Caco-2 (cell line): ENCODE measurements at regions not wholly inside any gene's neighbourhood (a gene's known extent, or its start where the extent isn't known, plus 50 kb on each side); places are given as distances from the start of the nearest gene placed in this dataset.

Source experiments
- BruUV-seq: library from RNA; stranded (reverse); fragments of 400-500 nt; replicated peaks from 2 replicates; lab custom pipeline; 2021; lab: Mats Ljungman, UMichigan
- CTCF ChIA-PET: fragments of 300-600 bp; sonication (Branson Sonifier 250); formaldehyde crosslinking; loops from one replicate; lab custom pipeline; 2022; ENCODE audit warnings: antibody characterized with exemption; lab: Charles Lee
- POLR2A ChIA-PET: fragments of 300-600 bp; sonication (Branson Sonifier 250); formaldehyde crosslinking; loops from one replicate; lab custom pipeline; 2022; ENCODE audit warnings: antibody characterized with exemption; lab: Charles Lee
- DNase-seq, 2 experiments: peaks; one replicate each; pipeline versions ENCODE4 v3.0.0 to v3.0.0-alpha.2; 2020 to 2022
- H3K27me3 ChIP-seq: replicated peaks from 2 replicates; pipeline ENCODE4 v1.6.0; 2011; ENCODE audit warnings: low read length; ENCODE audit not compliant: control insufficient read depth, insufficient read depth
- H3K36me3 ChIP-seq: 2 replicates; pipeline ENCODE4 v1.5.1; 2011; ENCODE audit warnings: low read length; ENCODE audit not compliant: control insufficient read depth, insufficient read depth
- H3K4me1 ChIP-seq: fragments of 250-450 bp; sonication (Bioruptor Pico); 2 replicates; pipeline ENCODE4 v1.5.1; 2020; ENCODE audit warnings: mild to moderate bottlenecking
- H3K4me3 ChIP-seq: 2 replicates; pipeline ENCODE4 v1.5.1; 2011; ENCODE audit warnings: low read depth, mild to moderate bottlenecking, control low read depth, low read length
- H3K9me3 ChIP-seq: fragments of 250-450 bp; sonication (Bioruptor Pico); 2 replicates; pipeline ENCODE4 v1.5.1; 2020; ENCODE audit warnings: mild to moderate bottlenecking, moderate library complexity
- H3K27ac Mint-ChIP-seq: one replicate; pipeline ENCODE4 v1.8.0; 2022; ENCODE audit warnings: mixed read lengths; ENCODE audit not compliant: unreplicated experiment
- H3K27me3 Mint-ChIP-seq: one replicate; pipeline ENCODE4 v1.8.0; 2022; ENCODE audit warnings: mixed read lengths; ENCODE audit not compliant: insufficient read depth, unreplicated experiment
- H3K36me3 Mint-ChIP-seq: one replicate; pipeline ENCODE4 v1.8.0; 2022; ENCODE audit warnings: mild to moderate bottlenecking, mixed read lengths; ENCODE audit not compliant: insufficient read depth, unreplicated experiment
- H3K4me1 Mint-ChIP-seq: one replicate; pipeline ENCODE4 v1.8.0; 2022; ENCODE audit warnings: low read depth, mixed read lengths; ENCODE audit not compliant: unreplicated experiment
- H3K4me3 Mint-ChIP-seq: one replicate; pipeline ENCODE4 v1.8.0; 2022; ENCODE audit warnings: mild to moderate bottlenecking, moderate library complexity, mixed read lengths; ENCODE audit not compliant: unreplicated experiment
- H3K9me3 Mint-ChIP-seq: one replicate; pipeline ENCODE4 v1.8.0; 2022; ENCODE audit warnings: mixed read lengths; ENCODE audit not compliant: unreplicated experiment
- CTCF ChIP-seq, 2 experiments: fragments of 200-600 bp in 1 of 2; IDR thresholded peaks; 1 replicate in 1 of 2; 2 replicates in 1 of 2; pipeline versions ENCODE4 v1.5.1 to v1.8.0; 2011 to 2022; ENCODE audit warnings: antibody characterized with exemption in 1 of 2, control low read depth in 1 of 2, inconsistent platforms in 1 of 2, low read depth in 1 of 2, low read length in 1 of 2, mild to moderate bottlenecking in 1 of 2, moderate library complexity in 1 of 2; ENCODE audit not compliant: insufficient read depth in 1 of 2, severe bottlenecking in 1 of 2, unreplicated experiment in 1 of 2
- intact Hi-C: fragments of 100-400 bp; cut with micrococcal nuclease; formaldehyde crosslinking; loops from one replicate; pipeline ENCODE4 v1.10.0; 2022; ENCODE audit not compliant: unreplicated experiment

GRCh38 chr1:57638239-57638638 is 214.4 kb upstream of the DAB1 start:
- BruUV-seq = no TSS peak
- intact Hi-C loops = no loop called here
- ChIA-PET CTCF (no interaction called here), POLR2A (no interaction called here)
- no peaks in the 10 kb centered on the region for H3K4me1 ChIP-seq
- Mint-ChIP-seq H3K27me3 (peaks cover 17% of the 10 kb centered on the region), H3K4me1 (no peaks in the 10 kb centered on the region), H3K4me3 (no peak overlapping the region), H3K27ac (no peak overlapping the region), H3K9me3 (no peaks in the 10 kb centered on the region), H3K36me3 (no peaks in the 10 kb centered on the region)
- H3K36me3 ChIP-seq = no peaks in the 10 kb centered on the region
- TF ChIP-seq CTCF (IDR thresholded peaks at IDR 0.05; ENCODE audit: insufficient read depth in 1 of 2, low read depth in 1 of 2, low read length in 1 of 2, severe bottlenecking in 1 of 2, unreplicated experiment in 1 of 2) = no peak
- H3K9me3 ChIP-seq = no peaks in the 10 kb centered on the region
- no peak overlapping the region for H3K4me3 ChIP-seq
- no peak for DNase-seq
- H3K27me3 ChIP-seq = no peaks in the 10 kb centered on the region

- peaks cover 21% of the 10 kb centered on the region for H3K27me3 Mint-ChIP-seq
- intact Hi-C loops = no loop called here
- TF ChIP-seq CTCF (IDR thresholded peaks at IDR 0.05; ENCODE audit: insufficient read depth in 1 of 2, low read depth in 1 of 2, low read length in 1 of 2, severe bottlenecking in 1 of 2, unreplicated experiment in 1 of 2) = no peak
- H3K27me3 ChIP-seq = no peaks in the 10 kb centered on the region
- no peak overlapping the region for H3K4me3 Mint-ChIP-seq
- no peak overlapping the region for H3K4me3 ChIP-seq
- BruUV-seq = no TSS peak
- DNase-seq = no peak
- POLR2A ChIA-PET = no interaction called here
- no peaks in the 10 kb centered on the region for H3K4me1 ChIP-seq
- H3K36me3 ChIP-seq = no peaks in the 10 kb centered on the region
- no peaks in the 10 kb centered on the region for H3K9me3 ChIP-seq
- no peaks in the 10 kb centered on the region for H3K4me1 Mint-ChIP-seq
- H3K36me3 Mint-ChIP-seq = no peaks in the 10 kb centered on the region
- CTCF ChIA-PET = no interaction called here
- no peak overlapping the region for H3K27ac Mint-ChIP-seq
- no peaks in the 10 kb centered on the region for H3K9me3 Mint-ChIP-seq
Measured at GRCh38 chr1:57637155-57637554, 213.3 kb upstream of the DAB1 start.

- H3K27me3 Mint-ChIP-seq = peaks cover 17% of the 10 kb centered on the region
- no TSS peak for BruUV-seq
- no peaks in the 10 kb centered on the region for H3K9me3 Mint-ChIP-seq
- H3K4me1 Mint-ChIP-seq = no peaks in the 10 kb centered on the region
- no peaks in the 10 kb centered on the region for H3K36me3 Mint-ChIP-seq
- ChIA-PET CTCF (no interaction called here), POLR2A (no interaction called here)
- no peaks in the 10 kb centered on the region for H3K9me3 ChIP-seq
- intact Hi-C loops = no loop called here
- H3K36me3 ChIP-seq = no peaks in the 10 kb centered on the region
- no peak overlapping the region for H3K4me3 ChIP-seq
- no peak for DNase-seq
- H3K27me3 ChIP-seq = no peaks in the 10 kb centered on the region
- no peak overlapping the region for H3K27ac Mint-ChIP-seq
- TF ChIP-seq CTCF (IDR thresholded peaks at IDR 0.05; ENCODE audit: insufficient read depth in 1 of 2, low read depth in 1 of 2, low read length in 1 of 2, severe bottlenecking in 1 of 2, unreplicated experiment in 1 of 2) = no peak
- H3K4me3 Mint-ChIP-seq = no peak overlapping the region
- H3K4me1 ChIP-seq = no peaks in the 10 kb centered on the region
Measured at GRCh38 chr1:57633881-57634280, 210.0 kb upstream of the DAB1 start.
